ENCODE measurements at regions not wholly inside any gene's neighbourhood (a gene's known extent, or its start where the extent isn't known, plus 50 kb on each side); places are given as distances from the start of the nearest gene placed in this dataset.

DNA sequence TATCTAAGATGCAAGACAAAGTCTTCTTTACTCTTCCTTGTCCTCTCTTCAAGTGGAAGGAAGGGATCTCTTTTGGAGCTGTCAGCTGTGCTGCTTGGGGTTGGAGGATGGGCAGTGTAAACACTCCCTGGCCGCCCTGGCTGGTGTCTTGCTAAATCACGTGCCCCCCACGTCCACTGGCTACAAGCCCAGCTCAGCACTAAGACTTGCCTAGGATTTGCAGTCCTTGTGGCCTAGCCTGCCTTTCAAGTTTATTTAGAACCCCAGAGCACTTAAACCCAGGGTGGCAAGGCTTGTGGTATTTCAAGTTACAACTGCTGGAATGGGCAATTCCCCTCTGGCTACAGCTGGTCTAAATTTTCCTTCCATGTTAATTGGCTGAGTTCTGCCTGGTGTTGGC, 272.4 kb upstream of the MYO3A start:
- DNase-seq (ENCODE audit: low spot score): no peak
- no peaks in the 10 kb centered on the region for H3K36me3 ChIP-seq (ENCODE audit: low read depth)
- no peaks in the 10 kb centered on the region for H3K9me3 ChIP-seq (ENCODE audit: severe bottlenecking)
- no peaks in the 10 kb centered on the region for H3K4me1 ChIP-seq (ENCODE audit: insufficient read depth, poor library complexity, severe bottlenecking)
- H3K27me3 ChIP-seq (ENCODE audit: insufficient read depth, poor library complexity, severe bottlenecking): peaks cover 6% of the 10 kb centered on the region
- H3K4me3 ChIP-seq (ENCODE audit: severe bottlenecking): no peak overlapping the region
- TF ChIP-seq, protein P1, sequence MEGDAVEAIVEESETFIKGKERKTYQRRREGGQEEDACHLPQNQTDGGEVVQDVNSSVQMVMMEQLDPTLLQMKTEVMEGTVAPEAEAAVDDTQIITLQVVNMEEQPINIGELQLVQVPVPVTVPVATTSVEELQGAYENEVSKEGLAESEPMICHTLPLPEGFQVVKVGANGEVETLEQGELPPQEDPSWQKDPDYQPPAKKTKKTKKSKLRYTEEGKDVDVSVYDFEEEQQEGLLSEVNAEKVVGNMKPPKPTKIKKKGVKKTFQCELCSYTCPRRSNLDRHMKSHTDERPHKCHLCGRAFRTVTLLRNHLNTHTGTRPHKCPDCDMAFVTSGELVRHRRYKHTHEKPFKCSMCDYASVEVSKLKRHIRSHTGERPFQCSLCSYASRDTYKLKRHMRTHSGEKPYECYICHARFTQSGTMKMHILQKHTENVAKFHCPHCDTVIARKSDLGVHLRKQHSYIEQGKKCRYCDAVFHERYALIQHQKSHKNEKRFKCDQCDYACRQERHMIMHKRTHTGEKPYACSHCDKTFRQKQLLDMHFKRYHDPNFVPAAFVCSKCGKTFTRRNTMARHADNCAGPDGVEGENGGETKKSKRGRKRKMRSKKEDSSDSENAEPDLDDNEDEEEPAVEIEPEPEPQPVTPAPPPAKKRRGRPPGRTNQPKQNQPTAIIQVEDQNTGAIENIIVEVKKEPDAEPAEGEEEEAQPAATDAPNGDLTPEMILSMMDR (IDR thresholded peaks at IDR 0.05; ENCODE audit: poor library complexity, severe bottlenecking): no peak
- H3K27ac ChIP-seq (ENCODE audit: poor library complexity, severe bottlenecking): no peak overlapping the region
- ATAC-seq (ENCODE audit: low read depth): no peak

DNA sequence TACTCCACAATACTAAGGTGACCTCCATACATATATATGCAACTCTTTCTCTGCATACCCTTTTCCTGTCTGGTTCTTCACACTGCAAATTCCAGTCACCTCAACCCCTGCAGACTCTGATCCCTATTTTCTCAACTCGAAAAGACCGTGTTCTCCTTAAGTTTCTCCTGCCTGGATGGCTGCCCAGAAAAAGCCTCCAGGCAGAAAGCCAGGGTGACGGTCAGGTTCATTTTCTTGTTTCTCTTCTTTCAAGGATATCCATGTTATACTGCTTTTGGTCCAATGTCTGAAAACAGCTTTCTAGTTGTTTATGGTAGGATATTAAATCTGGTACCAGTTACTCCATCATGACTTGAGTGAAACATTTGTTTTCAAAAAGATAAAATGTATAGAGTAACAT, 267.8 kb upstream of the MYO3A start:
- no peaks in the 10 kb centered on the region for H3K4me1 ChIP-seq (ENCODE audit: insufficient read depth, poor library complexity, severe bottlenecking)
- TF ChIP-seq, protein P1 (IDR thresholded peaks at IDR 0.05; ENCODE audit: poor library complexity, severe bottlenecking): no peak

DNA sequence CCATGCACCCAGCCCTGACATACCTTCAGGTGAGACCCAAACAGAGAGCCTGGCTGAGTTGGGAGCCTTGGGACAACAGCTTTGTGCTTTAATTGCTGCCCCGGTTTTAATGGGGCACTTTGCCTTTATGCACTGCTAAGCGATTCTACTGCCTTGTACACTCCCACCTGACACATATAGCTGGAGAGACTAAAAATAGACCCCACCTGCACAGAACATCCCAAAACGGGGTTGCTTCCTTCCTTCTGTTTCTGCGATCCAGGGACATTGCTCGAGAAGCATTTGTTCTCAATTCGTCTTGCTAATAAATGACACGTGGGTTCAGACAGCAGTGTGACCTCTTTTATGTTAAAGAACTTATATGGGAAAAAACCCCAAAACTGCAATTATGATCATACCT, 258.8 kb upstream of the MYO3A start:
- H3K4me3 ChIP-seq (ENCODE audit: severe bottlenecking): no peak overlapping the region
- no peaks in the 10 kb centered on the region for H3K9me3 ChIP-seq (ENCODE audit: severe bottlenecking)
- no peaks in the 10 kb centered on the region for H3K4me1 ChIP-seq (ENCODE audit: insufficient read depth, poor library complexity, severe bottlenecking)
- no peaks in the 10 kb centered on the region for H3K36me3 ChIP-seq (ENCODE audit: low read depth)
- H3K27ac ChIP-seq (ENCODE audit: poor library complexity, severe bottlenecking): no peak overlapping the region
- H3K27me3 ChIP-seq (ENCODE audit: insufficient read depth, poor library complexity, severe bottlenecking): peaks cover 7% of the 10 kb centered on the region
- ATAC-seq (ENCODE audit: low read depth): no peak
- DNase-seq (ENCODE audit: low spot score): no peak
- TF ChIP-seq, protein P1 (IDR thresholded peaks at IDR 0.05; ENCODE audit: poor library complexity, severe bottlenecking): no peak

More for the DNA sequence above, 267.8 kb upstream of the MYO3A start:
- H3K27ac ChIP-seq (ENCODE audit: poor library complexity, severe bottlenecking): no peak overlapping the region
- no peak for DNase-seq (ENCODE audit: low spot score)
- H3K4me3 ChIP-seq (ENCODE audit: severe bottlenecking): no peak overlapping the region
- no peaks in the 10 kb centered on the region for H3K27me3 ChIP-seq (ENCODE audit: insufficient read depth, poor library complexity, severe bottlenecking)
- ATAC-seq (ENCODE audit: low read depth): no peak
- H3K9me3 ChIP-seq (ENCODE audit: severe bottlenecking): no peaks in the 10 kb centered on the region
- H3K36me3 ChIP-seq (ENCODE audit: low read depth): no peaks in the 10 kb centered on the region

DNA sequence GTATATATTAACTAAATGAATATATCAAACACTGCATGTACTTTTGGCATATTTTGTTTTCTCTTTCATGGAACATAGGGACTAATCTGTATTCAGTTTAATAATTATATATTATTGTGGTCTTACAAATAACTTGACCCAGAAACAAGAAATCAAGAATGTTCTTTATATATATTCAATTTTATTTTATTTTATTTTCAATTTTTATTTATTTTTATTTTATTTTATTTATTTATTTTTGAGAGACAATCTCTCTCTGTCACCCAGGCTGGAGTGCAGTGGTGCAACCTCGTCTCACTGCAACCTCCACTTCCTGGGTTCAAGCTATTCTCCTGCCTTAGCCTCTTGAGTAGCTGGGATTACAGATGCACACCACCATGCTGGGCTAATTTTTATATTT, 258.4 kb upstream of the MYO3A start:
- TF ChIP-seq, protein P1 (IDR thresholded peaks at IDR 0.05; ENCODE audit: poor library complexity, severe bottlenecking): no peak
- no peak overlapping the region for H3K4me3 ChIP-seq (ENCODE audit: severe bottlenecking)
- H3K36me3 ChIP-seq (ENCODE audit: low read depth): no peaks in the 10 kb centered on the region
- no peaks in the 10 kb centered on the region for H3K9me3 ChIP-seq (ENCODE audit: severe bottlenecking)
- no peak overlapping the region for H3K27ac ChIP-seq (ENCODE audit: poor library complexity, severe bottlenecking)
- no peak for DNase-seq (ENCODE audit: low spot score)
- no peaks in the 10 kb centered on the region for H3K4me1 ChIP-seq (ENCODE audit: insufficient read depth, poor library complexity, severe bottlenecking)
- peaks cover 7% of the 10 kb centered on the region for H3K27me3 ChIP-seq (ENCODE audit: insufficient read depth, poor library complexity, severe bottlenecking)
- ATAC-seq (ENCODE audit: low read depth): no peak

DNA sequence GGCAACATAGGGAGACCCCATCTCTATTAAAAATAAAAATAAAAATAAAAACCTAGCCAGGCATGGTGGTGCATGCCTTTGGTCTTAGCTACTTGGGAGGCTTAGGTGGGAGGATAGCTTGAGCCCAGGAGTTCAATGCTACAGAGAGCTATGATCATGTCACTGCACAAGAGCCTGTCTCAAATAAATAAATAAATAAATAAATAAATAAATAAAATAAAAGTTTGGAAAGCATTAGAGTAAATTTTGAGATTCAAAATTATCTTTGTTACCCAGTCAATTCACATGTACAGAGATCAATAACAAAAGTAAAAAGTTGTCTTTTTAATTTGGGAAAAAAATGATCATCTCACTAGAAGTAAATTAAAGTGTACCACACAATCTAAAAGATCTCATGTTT, 255.8 kb upstream of the MYO3A start:
- no peaks in the 10 kb centered on the region for H3K36me3 ChIP-seq (ENCODE audit: low read depth)
- DNase-seq (ENCODE audit: low spot score) (no peak), ATAC-seq (ENCODE audit: low read depth) (no peak)
- TF ChIP-seq, protein P1 (IDR thresholded peaks at IDR 0.05; ENCODE audit: poor library complexity, severe bottlenecking): no peak
- H3K9me3 ChIP-seq (ENCODE audit: severe bottlenecking): no peaks in the 10 kb centered on the region
- H3K27ac ChIP-seq (ENCODE audit: poor library complexity, severe bottlenecking): no peak overlapping the region
- peaks cover 7% of the 10 kb centered on the region for H3K27me3 ChIP-seq (ENCODE audit: insufficient read depth, poor library complexity, severe bottlenecking)
- no peaks in the 10 kb centered on the region for H3K4me1 ChIP-seq (ENCODE audit: insufficient read depth, poor library complexity, severe bottlenecking)
- H3K4me3 ChIP-seq (ENCODE audit: severe bottlenecking): no peak overlapping the region

Data from RWPE2 (cell line).